ENCODE measurements at regions not wholly inside any gene's neighbourhood (a gene's known extent, or its start where the extent isn't known, plus 50 kb on each side); places are given as distances from the start of the nearest gene placed in this dataset.

- Mint-ChIP-seq H3K36me3 (ENCODE audit: low read depth) (peaks cover 2% of the 10 kb centered on the region; the same call in 2 of the 3 replicates), H3K4me3 (no peak overlapping the region), H3K9me3 (peaks cover 97% of the 10 kb centered on the region), H3K27me3 (ENCODE audit: insufficient read depth, low read depth, poor library complexity) (peaks cover 4% of the 10 kb centered on the region), H3K4me1 (no peaks in the 10 kb centered on the region), H3K27ac (no peak overlapping the region)
- DNase-seq (ENCODE audit: low spot score) (no peak), ATAC-seq (no peak)
- H3K36me3 ChIP-seq (ENCODE audit: insufficient read depth) = no peaks in the 10 kb centered on the region
- H3F3A ChIP-seq (replicated peaks; ENCODE audit: low read depth) = no peaks in the 10 kb centered on the region
- no peaks in the 10 kb centered on the region for H3K79me2 ChIP-seq (replicated peaks; ENCODE audit: insufficient read depth)
- no peaks in the 10 kb centered on the region for H4K20me1 ChIP-seq (replicated peaks; ENCODE audit: insufficient read depth)
- no peaks in the 10 kb centered on the region for H3K9me2 ChIP-seq (ENCODE audit: insufficient read depth)
- no peak overlapping the region for H3K4me3 ChIP-seq
- TF ChIP-seq JUNB (IDR thresholded peaks at IDR 0.05; ENCODE audit: unreplicated experiment) (no peak), ETS1 (IDR thresholded peaks at IDR 0.05) (no peak), STAT1 (IDR thresholded peaks at IDR 0.05; ENCODE audit: unreplicated experiment) (no peak), ZNF462 (CRISPR knock-in tag; IDR thresholded peaks at IDR 0.05) (no peak), ZNF114 (CRISPR knock-in tag; IDR thresholded peaks at IDR 0.05) (no peak), REST (IDR thresholded peaks at IDR 0.05; ENCODE audit: unreplicated experiment) (no peak), POLR2AphosphoS5 (IDR thresholded peaks at IDR 0.05; ENCODE audit: low read depth) (no peak)
- no peaks in the 10 kb centered on the region for H3K27me3 ChIP-seq (ENCODE audit: insufficient read depth)
- H2AFZ ChIP-seq = no peak overlapping the region
- no peak overlapping the region for H3K4me2 ChIP-seq
- no peak overlapping the region for H3K27ac ChIP-seq (ENCODE audit: low read depth)
- no peaks in the 10 kb centered on the region for H3K4me1 ChIP-seq (ENCODE audit: insufficient read depth)
Observed at GRCh38 chrY:8572916-8573315, 764.3 kb upstream of the TSPY4 start.
